GM23338 (cell line): ENCODE measurements at regions not wholly inside any gene's neighbourhood (a gene's known extent, or its start where the extent isn't known, plus 50 kb on each side); places are given as distances from the start of the nearest gene placed in this dataset.

Source experiments
- CREB1 ChIP-seq: fragments of 250-450 bp; sonication (Bioruptor Pico); IDR thresholded peaks from 2 replicates; pipeline ENCODE4 v1.5.0; 2020; ENCODE audit warnings: low read depth, mild to moderate bottlenecking, moderate library complexity
- EZH2 ChIP-seq: fragments of 200-600 bp; sonication (generic); IDR thresholded peaks from one replicate; pipeline ENCODE4 v1.8.0; 2017; ENCODE audit warnings: antibody characterized with exemption, mild to moderate bottlenecking, low read depth; ENCODE audit not compliant: unreplicated experiment
- EZH2phosphoT487 ChIP-seq: fragments of 200-600 bp; sonication (generic); IDR thresholded peaks from one replicate; pipeline ENCODE4 v1.8.1; 2018; ENCODE audit warnings: antibody characterized with exemption; ENCODE audit not compliant: unreplicated experiment
- NANOG ChIP-seq: IDR thresholded peaks from 2 replicates; pipeline ENCODE4 v1.6.1; 2016; ENCODE audit warnings: antibody characterized with exemption, borderline replicate concordance
- POLR2AphosphoS5 ChIP-seq: IDR thresholded peaks from 2 replicates; pipeline ENCODE4 v1.6.1; 2016; ENCODE audit warnings: antibody characterized with exemption, low read depth
- ZNF331 ChIP-seq: fragments of 250-450 bp; sonication (Bioruptor Pico); IDR thresholded peaks from 2 replicates; pipeline ENCODE4 v1.5.0; 2020; ENCODE audit warnings: low read depth, mild to moderate bottlenecking, moderate library complexity
- TF ChIP-seq, protein P1 (sequence below), 2 experiments: fragments of 200-600 bp in 1 of 2; sonication (generic) in 1 of 2; conservative IDR thresholded peaks; 2 replicates each; pipeline versions ENCODE4 v1.5.1 to v1.6.1; 2016 to 2017; ENCODE audit warnings: antibody characterized with exemption in 2 of 2, low read depth in 2 of 2, mild to moderate bottlenecking in 2 of 2, moderate library complexity in 1 of 2
- TF ChIP-seq, protein P2 (sequence below): IDR thresholded peaks from one replicate; pipeline ENCODE4 v1.6.1; 2018; ENCODE audit warnings: antibody characterized with exemption; ENCODE audit not compliant: unreplicated experiment
- TF ChIP-seq, protein P3 (sequence below): IDR thresholded peaks from 2 replicates; pipeline ENCODE4 v1.6.1; 2016; ENCODE audit warnings: antibody characterized with exemption

DNA sequence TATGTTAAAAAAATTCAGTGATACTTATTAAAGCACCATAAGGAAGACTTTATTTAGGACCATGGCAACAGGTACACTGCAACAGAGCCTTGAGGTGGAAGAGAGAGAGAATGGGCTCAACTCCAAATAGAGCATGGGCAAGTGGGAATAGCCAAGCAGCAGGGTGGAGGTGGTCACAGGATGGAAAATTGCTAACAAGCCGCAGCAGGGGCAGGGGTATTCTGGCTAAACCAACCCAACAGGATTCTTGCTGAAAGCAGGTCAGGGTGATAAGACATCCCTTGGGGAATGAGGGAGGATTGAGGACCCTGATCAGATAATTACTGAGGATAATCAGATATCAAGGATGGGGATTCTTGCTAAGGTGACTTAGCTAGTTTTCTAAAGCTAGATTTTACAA lies 177.5 kb downstream of the ZIC3 start:
- TF ChIP-seq POLR2AphosphoS5 (no peak), EZH2phosphoT487 (no peak), EZH2 (no peak), CREB1 (CRISPR knock-in tag) (no peak), ZNF331 (CRISPR knock-in tag) (no peak), NANOG (no peak)
- TF ChIP-seq, protein P1, sequence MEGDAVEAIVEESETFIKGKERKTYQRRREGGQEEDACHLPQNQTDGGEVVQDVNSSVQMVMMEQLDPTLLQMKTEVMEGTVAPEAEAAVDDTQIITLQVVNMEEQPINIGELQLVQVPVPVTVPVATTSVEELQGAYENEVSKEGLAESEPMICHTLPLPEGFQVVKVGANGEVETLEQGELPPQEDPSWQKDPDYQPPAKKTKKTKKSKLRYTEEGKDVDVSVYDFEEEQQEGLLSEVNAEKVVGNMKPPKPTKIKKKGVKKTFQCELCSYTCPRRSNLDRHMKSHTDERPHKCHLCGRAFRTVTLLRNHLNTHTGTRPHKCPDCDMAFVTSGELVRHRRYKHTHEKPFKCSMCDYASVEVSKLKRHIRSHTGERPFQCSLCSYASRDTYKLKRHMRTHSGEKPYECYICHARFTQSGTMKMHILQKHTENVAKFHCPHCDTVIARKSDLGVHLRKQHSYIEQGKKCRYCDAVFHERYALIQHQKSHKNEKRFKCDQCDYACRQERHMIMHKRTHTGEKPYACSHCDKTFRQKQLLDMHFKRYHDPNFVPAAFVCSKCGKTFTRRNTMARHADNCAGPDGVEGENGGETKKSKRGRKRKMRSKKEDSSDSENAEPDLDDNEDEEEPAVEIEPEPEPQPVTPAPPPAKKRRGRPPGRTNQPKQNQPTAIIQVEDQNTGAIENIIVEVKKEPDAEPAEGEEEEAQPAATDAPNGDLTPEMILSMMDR (conservative IDR thresholded peaks at IDR 0.05; ENCODE audit: low read depth in 2 of 2), result no peak
- TF ChIP-seq, protein P2, sequence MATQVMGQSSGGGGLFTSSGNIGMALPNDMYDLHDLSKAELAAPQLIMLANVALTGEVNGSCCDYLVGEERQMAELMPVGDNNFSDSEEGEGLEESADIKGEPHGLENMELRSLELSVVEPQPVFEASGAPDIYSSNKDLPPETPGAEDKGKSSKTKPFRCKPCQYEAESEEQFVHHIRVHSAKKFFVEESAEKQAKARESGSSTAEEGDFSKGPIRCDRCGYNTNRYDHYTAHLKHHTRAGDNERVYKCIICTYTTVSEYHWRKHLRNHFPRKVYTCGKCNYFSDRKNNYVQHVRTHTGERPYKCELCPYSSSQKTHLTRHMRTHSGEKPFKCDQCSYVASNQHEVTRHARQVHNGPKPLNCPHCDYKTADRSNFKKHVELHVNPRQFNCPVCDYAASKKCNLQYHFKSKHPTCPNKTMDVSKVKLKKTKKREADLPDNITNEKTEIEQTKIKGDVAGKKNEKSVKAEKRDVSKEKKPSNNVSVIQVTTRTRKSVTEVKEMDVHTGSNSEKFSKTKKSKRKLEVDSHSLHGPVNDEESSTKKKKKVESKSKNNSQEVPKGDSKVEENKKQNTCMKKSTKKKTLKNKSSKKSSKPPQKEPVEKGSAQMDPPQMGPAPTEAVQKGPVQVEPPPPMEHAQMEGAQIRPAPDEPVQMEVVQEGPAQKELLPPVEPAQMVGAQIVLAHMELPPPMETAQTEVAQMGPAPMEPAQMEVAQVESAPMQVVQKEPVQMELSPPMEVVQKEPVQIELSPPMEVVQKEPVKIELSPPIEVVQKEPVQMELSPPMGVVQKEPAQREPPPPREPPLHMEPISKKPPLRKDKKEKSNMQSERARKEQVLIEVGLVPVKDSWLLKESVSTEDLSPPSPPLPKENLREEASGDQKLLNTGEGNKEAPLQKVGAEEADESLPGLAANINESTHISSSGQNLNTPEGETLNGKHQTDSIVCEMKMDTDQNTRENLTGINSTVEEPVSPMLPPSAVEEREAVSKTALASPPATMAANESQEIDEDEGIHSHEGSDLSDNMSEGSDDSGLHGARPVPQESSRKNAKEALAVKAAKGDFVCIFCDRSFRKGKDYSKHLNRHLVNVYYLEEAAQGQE, result no peak
- TF ChIP-seq, protein P3, sequence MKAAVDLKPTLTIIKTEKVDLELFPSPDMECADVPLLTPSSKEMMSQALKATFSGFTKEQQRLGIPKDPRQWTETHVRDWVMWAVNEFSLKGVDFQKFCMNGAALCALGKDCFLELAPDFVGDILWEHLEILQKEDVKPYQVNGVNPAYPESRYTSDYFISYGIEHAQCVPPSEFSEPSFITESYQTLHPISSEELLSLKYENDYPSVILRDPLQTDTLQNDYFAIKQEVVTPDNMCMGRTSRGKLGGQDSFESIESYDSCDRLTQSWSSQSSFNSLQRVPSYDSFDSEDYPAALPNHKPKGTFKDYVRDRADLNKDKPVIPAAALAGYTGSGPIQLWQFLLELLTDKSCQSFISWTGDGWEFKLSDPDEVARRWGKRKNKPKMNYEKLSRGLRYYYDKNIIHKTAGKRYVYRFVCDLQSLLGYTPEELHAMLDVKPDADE, result no peak
